PC-3 (cell line): ENCODE measurements at regions not wholly inside any gene's neighbourhood (a gene's known extent, or its start where the extent isn't known, plus 50 kb on each side); places are given as distances from the start of the nearest gene placed in this dataset.

ENCODE experiments used
- ATAC-seq: fragments of 200-7000 bp; cut with Tn5 transposase; 2 replicates; pipeline ENCODE4 v1.9.1; 2020; ENCODE audit warnings: mild to moderate bottlenecking, moderate library complexity
- BruUV-seq: library from RNA; stranded (reverse); fragments of 400-500 nt; replicated peaks from 2 replicates; lab custom pipeline; 2021; lab: Mats Ljungman, UMichigan
- CTCF ChIA-PET: fragments of 300-600 bp; sonication (Branson Sonifier 250); formaldehyde crosslinking; loops from one replicate; lab custom pipeline; 2022; ENCODE audit warnings: antibody characterized with exemption; lab: Charles Lee
- POLR2A ChIA-PET: fragments of 300-600 bp; sonication (Branson Sonifier 250); formaldehyde crosslinking; loops from one replicate; lab custom pipeline; 2022; ENCODE audit warnings: antibody characterized with exemption; ENCODE audit not compliant: unreplicated experiment; lab: Charles Lee
- DNase-seq: peaks from one replicate; pipeline ENCODE4 v3.0.0-alpha.2; 2015
- H2AFZ ChIP-seq: fragments of 300-600 bp; sonication (generic); 2 replicates; pipeline ENCODE4 v1.6.0; 2016; ENCODE audit warnings: antibody characterized with exemption, low read length
- H3F3A ChIP-seq: fragments of 300-600 bp; sonication (generic); one replicate; pipeline ENCODE4 v1.6.0; 2017; ENCODE audit warnings: antibody characterized with exemption, low read length, control low read depth, mild to moderate bottlenecking; ENCODE audit not compliant: unreplicated experiment
- H3K27ac ChIP-seq: fragments of 300-600 bp; sonication (generic); 2 replicates; pipeline ENCODE4 v1.5.1; 2016; ENCODE audit warnings: mild to moderate bottlenecking, low read length
- H3K27me3 ChIP-seq: fragments of 300-600 bp; sonication (generic); 2 replicates; pipeline ENCODE4 v1.6.1; 2016; ENCODE audit warnings: low read length, mixed read lengths
- H3K36me3 ChIP-seq: fragments of 300-600 bp; sonication (generic); 2 replicates; pipeline ENCODE4 v1.6.1; 2016; ENCODE audit warnings: low read depth, mixed run types, low read length, mixed read lengths
- H3K4me1 ChIP-seq: fragments of 300-600 bp; sonication (generic); 2 replicates; pipeline ENCODE4 v1.5.1; 2016; ENCODE audit warnings: low read length; ENCODE audit not compliant: insufficient read depth
- H3K4me2 ChIP-seq: fragments of 300-600 bp; sonication (generic); 2 replicates; pipeline ENCODE4 v1.6.0; 2016; ENCODE audit warnings: low read length
- H3K4me3 ChIP-seq: fragments of 300-600 bp; sonication (generic); 2 replicates; pipeline ENCODE4 v1.5.1; 2016; ENCODE audit warnings: mild to moderate bottlenecking, low read length, mixed read lengths
- H3K79me2 ChIP-seq: fragments of 300-600 bp; sonication (generic); 2 replicates; pipeline ENCODE4 v1.6.1; 2017; ENCODE audit warnings: low read length, mixed read lengths
- H3K9ac ChIP-seq: fragments of 300-600 bp; sonication (generic); 2 replicates; pipeline ENCODE4 v1.6.0; 2016; ENCODE audit warnings: mild to moderate bottlenecking, low read length
- H3K9me2 ChIP-seq: fragments of 300-600 bp; sonication (generic); replicated peaks from 2 replicates; pipeline ENCODE4 v1.6.1; 2016; ENCODE audit warnings: mixed run types, low read length, mixed read lengths
- H3K9me3 ChIP-seq: fragments of 300-600 bp; sonication (generic); 2 replicates; pipeline ENCODE4 v1.6.1; 2016; ENCODE audit warnings: low read length, mixed read lengths
- H4K20me1 ChIP-seq: fragments of 300-600 bp; sonication (generic); 2 replicates; pipeline ENCODE4 v1.6.1; 2016; ENCODE audit warnings: low read length, mixed read lengths
- CTCF ChIP-seq: fragments of 300-600 bp; sonication (generic); conservative IDR thresholded peaks from 2 replicates; pipeline ENCODE4 v1.5.1; 2017; ENCODE audit warnings: antibody characterized with exemption, low read depth, mild to moderate bottlenecking, low read length
- EZH2 ChIP-seq: fragments of 300-600 bp; sonication (generic); IDR thresholded peaks from one replicate; pipeline ENCODE4 v1.6.1; 2017; ENCODE audit warnings: antibody characterized with exemption, mild to moderate bottlenecking, low read length; ENCODE audit not compliant: unreplicated experiment
- EZH2phosphoT487 ChIP-seq: fragments of 300-600 bp; sonication (generic); IDR thresholded peaks from 2 replicates; pipeline ENCODE4 v1.6.1; 2018; ENCODE audit warnings: mild to moderate bottlenecking, antibody characterized with exemption, low read length, borderline replicate concordance
- intact Hi-C: fragments of 100-400 bp; cut with micrococcal nuclease; formaldehyde crosslinking; loops from 2 replicates; pipeline ENCODE4 v1.9.0; 2023

- Histone ChIP-seq H3K4me1 (peaks cover 42% of the 10 kb centered on the region), H2AFZ (no peak overlapping the region), H3K9me2 (no peaks in the 10 kb centered on the region), H3K27me3 (no peaks in the 10 kb centered on the region), H3K4me3 (no peak overlapping the region), H3K36me3 (no peaks in the 10 kb centered on the region), H3K9ac (no peak overlapping the region), H3F3A (no peaks in the 10 kb centered on the region), H3K4me2 (no peak overlapping the region), H3K9me3 (no peaks in the 10 kb centered on the region), H4K20me1 (no peaks in the 10 kb centered on the region), H3K79me2 (no peaks in the 10 kb centered on the region), H3K27ac (no peak overlapping the region)
- ChIA-PET POLR2A (no interaction called here), CTCF (interaction anchor here (1.0 kb wide), 2 partner anchors 179 to 1357 kb away, joined by 3 to 5 read pairs; no protein-coding TSS in a partner anchor)
- intact Hi-C loops, result loop anchor here (5.0 kb wide), 1 partner anchor 475 kb away; no protein-coding TSS in a partner anchor
- BruUV-seq, result no TSS peak
- no peak for ATAC-seq
- no peak for DNase-seq
- TF ChIP-seq CTCF (no peak), EZH2phosphoT487 (no peak), EZH2 (no peak)
Observed at GRCh38 chr11:116692318-116693101, 80.3 kb downstream of the BUD13 start.

DNA sequence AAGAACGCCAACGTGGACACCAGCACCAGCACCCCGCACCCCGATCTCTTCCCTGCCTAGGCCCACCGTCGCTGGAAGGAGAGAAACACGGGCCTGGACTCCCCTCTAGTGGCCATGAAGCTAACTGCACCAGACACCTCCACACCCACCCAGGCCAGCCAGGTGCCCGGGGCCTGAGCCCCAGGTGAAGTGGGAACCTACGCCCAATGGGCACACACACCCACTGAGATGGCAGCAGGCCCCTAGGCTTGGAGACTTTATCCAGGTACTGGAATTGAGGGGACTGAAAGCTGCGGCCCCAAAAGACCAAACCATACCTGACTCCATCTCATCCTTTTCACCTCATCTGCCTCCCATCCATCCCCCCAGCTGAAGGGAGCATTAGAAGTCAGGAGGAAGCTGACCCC is 81.0 kb downstream of the BUD13 start:
- BruUV-seq, result no TSS peak
- Histone ChIP-seq H3K4me2 (no peak overlapping the region), H3K79me2 (no peaks in the 10 kb centered on the region), H3K9ac (no peak overlapping the region), H2AFZ (no peak overlapping the region; the same call in 1 of the 2 replicates), H3K4me1 (peaks cover 36% of the 10 kb centered on the region), H3F3A (no peaks in the 10 kb centered on the region), H3K27me3 (no peaks in the 10 kb centered on the region), H3K9me3 (no peaks in the 10 kb centered on the region), H4K20me1 (no peaks in the 10 kb centered on the region), H3K36me3 (no peaks in the 10 kb centered on the region), H3K4me3 (no peak overlapping the region), H3K9me2 (no peaks in the 10 kb centered on the region), H3K27ac (no peak overlapping the region)
- TF ChIP-seq EZH2 (no peak), EZH2phosphoT487 (no peak), CTCF (peak; percentile 93)
- POLR2A ChIA-PET, result no interaction called here
- CTCF ChIA-PET, result interaction anchor here (0.5 to 1.0 kb wide), 3 partner anchors 75 to 1357 kb away, joined by 3 to 5 read pairs (median 3); no protein-coding TSS in a partner anchor
- intact Hi-C loops, result loop anchor here (2.0 to 5.0 kb wide), 2 partner anchors 474 to 1357 kb away; no protein-coding TSS in a partner anchor
- DNase-seq (peak; percentile 66), ATAC-seq (peak; percentile 40)

DNA sequence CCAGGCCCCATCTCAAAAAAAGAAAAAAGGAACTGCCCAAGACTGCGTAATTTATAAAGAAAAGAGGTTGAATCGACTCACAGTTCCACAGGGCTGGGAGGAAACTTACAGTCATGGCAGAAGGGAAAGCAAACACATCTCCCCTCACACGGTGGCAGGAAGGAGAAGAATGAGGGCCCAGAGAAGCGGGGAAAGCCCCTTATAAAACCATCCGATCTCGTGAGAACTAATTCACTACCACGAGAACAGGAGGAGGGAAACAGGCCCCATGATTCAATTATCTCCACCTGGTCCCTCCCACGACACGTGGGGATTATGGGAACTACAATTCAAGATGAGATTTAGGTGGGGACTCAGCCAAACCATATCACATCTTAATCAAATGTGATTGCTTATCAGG is 82.2 kb downstream of the BUD13 start:
- DNase-seq (no peak), ATAC-seq (no peak)
- H3K9ac ChIP-seq, result no peak overlapping the region
- no peaks in the 10 kb centered on the region for H3K9me3 ChIP-seq
- peaks cover 9% of the 10 kb centered on the region for H3K27me3 ChIP-seq
- H4K20me1 ChIP-seq, result no peaks in the 10 kb centered on the region
- intact Hi-C loops, result loop anchor here (2.0 to 5.0 kb wide), 2 partner anchors 473 to 1356 kb away; no protein-coding TSS in a partner anchor
- BruUV-seq, result no TSS peak
- no peak overlapping the region for H3K4me2 ChIP-seq
- H3K9me2 ChIP-seq, result no peaks in the 10 kb centered on the region
- H3K4me1 ChIP-seq, result peaks cover 24% of the 10 kb centered on the region
- no peak overlapping the region for H2AFZ ChIP-seq
- no peak overlapping the region for H3K27ac ChIP-seq
- no peaks in the 10 kb centered on the region for H3K36me3 ChIP-seq
- no peak for TF ChIP-seq EZH2
- H3F3A ChIP-seq, result no peaks in the 10 kb centered on the region
- ChIA-PET POLR2A (no interaction called here), CTCF (interaction anchor here (0.6 kb wide), 1 partner anchor 1951 kb away, joined by 4 read pairs; no protein-coding TSS in a partner anchor)
- no peaks in the 10 kb centered on the region for H3K79me2 ChIP-seq
- no peak overlapping the region for H3K4me3 ChIP-seq
